B cell (primary cell): ENCODE measurements at regions not wholly inside any gene's neighbourhood (a gene's known extent, or its start where the extent isn't known, plus 50 kb on each side); places are given as distances from the start of the nearest gene placed in this dataset.

Source experiments
- ATAC-seq: fragments of 200-7000 bp; cut with Tn5 transposase; one replicate; pipeline ENCODE4 v1.10.0; 2021; ENCODE audit warnings: low read depth, mild to moderate bottlenecking, moderate number of reproducible peaks, moderate library complexity
- CTCF ChIA-PET: fragments of 350-600 bp; sonication (Branson Sonifier 250); formaldehyde crosslinking; loops from one replicate; lab custom pipeline; 2021; ENCODE audit warnings: antibody characterized with exemption, inconsistent platforms; lab: Charles Lee
- POLR2A ChIA-PET: fragments of 350-600 bp; sonication (Branson Sonifier 250); formaldehyde crosslinking; loops from one replicate; lab custom pipeline; 2021; ENCODE audit warnings: antibody characterized with exemption; lab: Charles Lee
- DNase-seq: peaks from one replicate; pipeline ENCODE4 v3.0.0; 2013
- H2AFZ ChIP-seq: 2 replicates; pipeline ENCODE4 v1.6.1; 2012; ENCODE audit warnings: mild to moderate bottlenecking, low read depth, low read length; ENCODE audit not compliant: insufficient read depth, poor library complexity, severe bottlenecking
- H3K27ac ChIP-seq, 2 donors: 1 replicate in 1 of 2; 2 replicates in 1 of 2; pipeline ENCODE4 v1.5.1; 2012 to 2013; ENCODE audit warnings: low read length in 2 of 2, mild to moderate bottlenecking in 2 of 2, moderate library complexity in 1 of 2
- H3K27me3 ChIP-seq, 4 experiments: fragments of 200-600 bp in 1 of 4; sonication (generic) in 1 of 4; replicated peaks in 1 of 4; 1 replicate in 2 of 4; 2 replicates in 2 of 4; pipeline versions ENCODE4 v1.6.1 to v1.7.0; 2013 to 2016; ENCODE audit warnings: low read length in 3 of 4, mild to moderate bottlenecking in 2 of 4, mixed read lengths in 1 of 4, moderate library complexity in 1 of 4; ENCODE audit not compliant: insufficient read depth in 4 of 4, control insufficient read depth in 3 of 4; ENCODE audit errors: control extremely low read depth in 1 of 4
- H3K36me3 ChIP-seq, 2 experiments: replicated peaks in 1 of 2; 1 replicate in 1 of 2; 2 replicates in 1 of 2; pipeline versions ENCODE4 v1.6.1 to v1.7.1; 2013; ENCODE audit warnings: low read length in 1 of 2; ENCODE audit not compliant: insufficient read depth in 2 of 2, control insufficient read depth in 1 of 2; ENCODE audit errors: control extremely low read depth in 1 of 2, extremely low read depth in 1 of 2
- H3K4me1 ChIP-seq, 2 donors: fragments of 200-600 bp in 1 of 2; sonication (generic) in 1 of 2; 1 replicate in 1 of 2; 2 replicates in 1 of 2; pipeline versions ENCODE4 v1.5.1 to v1.6.1; 2013 to 2017; ENCODE audit warnings: low read length in 2 of 2; ENCODE audit not compliant: control insufficient read depth in 2 of 2, insufficient read depth in 2 of 2
- H3K4me2 ChIP-seq: replicated peaks from 2 replicates; pipeline ENCODE3; 2012; ENCODE audit warnings: mild to moderate bottlenecking, low read depth, low read length; ENCODE audit not compliant: poor library complexity, severe bottlenecking
- H3K4me3 ChIP-seq, 5 experiments: fragments of 200-600 bp in 1 of 5; sonication (generic) in 1 of 5; 1 replicate in 3 of 5; 2 replicates in 2 of 5; pipeline versions ENCODE4 v1.5.1 to v1.7.0; 2011 to 2016; ENCODE audit warnings: low read length in 4 of 5, mild to moderate bottlenecking in 4 of 5, low read depth in 2 of 5, control low read depth in 1 of 5, moderate library complexity in 1 of 5; ENCODE audit not compliant: insufficient read depth in 1 of 5; ENCODE audit errors: control extremely low read depth in 1 of 5, extremely low read depth in 1 of 5
- H3K79me2 ChIP-seq: fragments of 200-600 bp; sonication (generic); one replicate; pipeline ENCODE4 v1.6.0; 2016; ENCODE audit warnings: low read length; ENCODE audit not compliant: control insufficient read depth, insufficient read depth
- H3K9ac ChIP-seq: fragments of 200-600 bp; sonication (generic); 2 replicates; pipeline ENCODE4 v1.6.1; 2017; ENCODE audit warnings: mild to moderate bottlenecking, low read length, moderate library complexity
- H3K9me3 ChIP-seq, 3 donors: one replicate each; pipeline versions ENCODE4 v1.6.1 to v1.7.1; 2013; ENCODE audit warnings: low read length in 2 of 3; ENCODE audit not compliant: control insufficient read depth in 2 of 3, insufficient read depth in 1 of 3; ENCODE audit errors: control extremely low read depth in 1 of 3
- H4K20me1 ChIP-seq: 2 replicates; pipeline ENCODE4 v1.6.0; 2012; ENCODE audit warnings: mild to moderate bottlenecking, low read length; ENCODE audit not compliant: insufficient read depth, control insufficient read depth, poor library complexity, severe bottlenecking
- H3K27ac Mint-ChIP-seq: one replicate; pipeline ENCODE4 v1.8.0; 2021; ENCODE audit warnings: mixed read lengths
- H3K27me3 Mint-ChIP-seq: one replicate; pipeline ENCODE4 v1.8.0; 2021; ENCODE audit warnings: mixed read lengths
- H3K4me1 Mint-ChIP-seq: one replicate; pipeline ENCODE4 v1.8.0; 2021; ENCODE audit warnings: mixed read lengths
- H3K4me3 Mint-ChIP-seq: one replicate; pipeline ENCODE4 v1.8.0; 2021; ENCODE audit warnings: mixed read lengths
- H3K9me3 Mint-ChIP-seq: one replicate; pipeline ENCODE4 v1.8.0; 2022; ENCODE audit warnings: mixed read lengths; ENCODE audit not compliant: insufficient read depth
- CTCF ChIP-seq: fragments of 200-600 bp; IDR thresholded peaks from one replicate; pipeline ENCODE4 v1.8.0; 2022; ENCODE audit warnings: antibody characterized with exemption, mild to moderate bottlenecking
- EZH2 ChIP-seq: IDR thresholded peaks from 2 replicates; pipeline ENCODE4 v1.6.1; 2012; ENCODE audit warnings: borderline replicate concordance, low read depth, mild to moderate bottlenecking, moderate library complexity, low read length; ENCODE audit not compliant: insufficient read depth, poor library complexity, severe bottlenecking
- WGBS: methylation state at CpG from one replicate; pipeline ENCODE4 v1.1.5; 2013; ENCODE audit warnings: missing lambda C conversion rate; ENCODE audit not compliant: insufficient coverage; 5-methylcytosine and 5-hydroxymethylcytosine counted together
- intact Hi-C: fragments of 100-400 bp; cut with micrococcal nuclease; formaldehyde crosslinking; loops from one replicate; pipeline ENCODE4 v1.10.0; 2022

GRCh38 chr21:16159213-16159970, 429.6 kb downstream of the USP25 start:
- CTCF ChIA-PET, result no interaction called here
- no peaks in the 10 kb centered on the region for H3K4me1 Mint-ChIP-seq

GRCh38 chr21:16159971-16160350, 430.2 kb downstream of the USP25 start:
- no peak overlapping the region for H3K4me3 Mint-ChIP-seq
- no peak overlapping the region for H3K27ac Mint-ChIP-seq
- no peak overlapping the region for H3K4me3 ChIP-seq
- no peaks in the 10 kb centered on the region for H3K36me3 ChIP-seq
- ChIA-PET CTCF (no interaction called here), POLR2A (no interaction called here)
- H3K27ac ChIP-seq, result no peak overlapping the region
- WGBS, result 83% methylated on average over 1 of the region's 2 CpGs
- H4K20me1 ChIP-seq, result no peaks in the 10 kb centered on the region
- H3K4me1 Mint-ChIP-seq, result no peaks in the 10 kb centered on the region
- no peak overlapping the region for H3K4me2 ChIP-seq
- no peak overlapping the region for H2AFZ ChIP-seq
- no peaks in the 10 kb centered on the region for H3K9me3 Mint-ChIP-seq
- no peaks in the 10 kb centered on the region for H3K9me3 ChIP-seq
- TF ChIP-seq CTCF, result no peak
- no peak for TF ChIP-seq EZH2
- no peak for ATAC-seq
- intact Hi-C loops, result no loop called here
- H3K4me1 ChIP-seq, result no peaks in the 10 kb centered on the region
- no peak for DNase-seq
- no peaks in the 10 kb centered on the region for H3K27me3 ChIP-seq
- no peaks in the 10 kb centered on the region for H3K79me2 ChIP-seq
- no peaks in the 10 kb centered on the region for H3K27me3 Mint-ChIP-seq
- no peak overlapping the region for H3K9ac ChIP-seq

More at GRCh38 chr21:16159213-16159970, 429.6 kb downstream of the USP25 start:
- Histone ChIP-seq H3K36me3 (no peaks in the 10 kb centered on the region), H3K79me2 (no peaks in the 10 kb centered on the region), H3K27ac (no peak overlapping the region), H4K20me1 (no peaks in the 10 kb centered on the region), H3K4me2 (no peak overlapping the region), H3K4me1 (no peaks in the 10 kb centered on the region), H3K27me3 (no peaks in the 10 kb centered on the region), H3K9me3 (no peaks in the 10 kb centered on the region), H3K4me3 (no peak overlapping the region), H2AFZ (no peak overlapping the region), H3K9ac (no peak overlapping the region)
- no peak for DNase-seq
- no peak for ATAC-seq
- no peak overlapping the region for H3K27ac Mint-ChIP-seq
- no peaks in the 10 kb centered on the region for H3K27me3 Mint-ChIP-seq
- POLR2A ChIA-PET, result no interaction called here
- H3K9me3 Mint-ChIP-seq, result no peaks in the 10 kb centered on the region
- H3K4me3 Mint-ChIP-seq, result no peak overlapping the region
- intact Hi-C loops, result no loop called here
- WGBS, result no CpG with 5 or more reads among the region's 5 CpGs
- TF ChIP-seq CTCF (no peak), EZH2 (no peak)
